ENCODE measurements at regions not wholly inside any gene's neighbourhood (a gene's known extent, or its start where the extent isn't known, plus 50 kb on each side); places are given as distances from the start of the nearest gene placed in this dataset.
"Not testable (repeated sequence)": the region's sequence is repeated elsewhere in the genome, so short reads cannot be mapped to it uniquely, and the experiment has no call there.

GRCh38 chr6:141946502-141946901 lies 186.2 kb upstream of the GJE1 start:
- intact Hi-C loops (cut with micrococcal nuclease; ENCODE audit: unreplicated experiment): no loop called here
- BruUV-seq (replicated peaks): no TSS peak

GRCh38 chr6:141938664-141939063 lies 194.1 kb upstream of the GJE1 start:
- ChIA-PET CTCF (no interaction called here), POLR2A (no interaction called here)
- no TSS peak for BruUV-seq (replicated peaks)
- no peaks in the 10 kb centered on the region for H3K9me3 ChIP-seq
- DNase-seq: no peak
- no peaks in the 10 kb centered on the region for H3K27me3 ChIP-seq (replicated peaks; ENCODE audit: control insufficient read depth, insufficient read depth, low read length)
- Mint-ChIP-seq H3K9me3 (ENCODE audit: unreplicated experiment) (no peaks in the 10 kb centered on the region), H3K4me1 (ENCODE audit: low read depth, unreplicated experiment) (no peaks in the 10 kb centered on the region), H3K4me3 (ENCODE audit: unreplicated experiment) (no peak overlapping the region), H3K27me3 (ENCODE audit: insufficient read depth, unreplicated experiment) (no peaks in the 10 kb centered on the region), H3K36me3 (ENCODE audit: insufficient read depth, unreplicated experiment) (no peaks in the 10 kb centered on the region), H3K27ac (ENCODE audit: unreplicated experiment) (no peak overlapping the region)
- TF ChIP-seq CTCF (IDR thresholded peaks at IDR 0.05; ENCODE audit: insufficient read depth in 1 of 2, low read depth in 1 of 2, low read length in 1 of 2, severe bottlenecking in 1 of 2, unreplicated experiment in 1 of 2): no peak
- intact Hi-C loops (cut with micrococcal nuclease; ENCODE audit: unreplicated experiment): no loop called here
- no peaks in the 10 kb centered on the region for H3K4me1 ChIP-seq
- H3K4me3 ChIP-seq (ENCODE audit: low read depth, low read length): no peak overlapping the region
- no peaks in the 10 kb centered on the region for H3K36me3 ChIP-seq (ENCODE audit: control insufficient read depth, insufficient read depth, low read length)

More at GRCh38 chr6:141946502-141946901, 186.2 kb upstream of the GJE1 start:
- peaks cover 2% of the 10 kb centered on the region for H3K27me3 Mint-ChIP-seq (ENCODE audit: insufficient read depth, unreplicated experiment)
- H3K9me3 ChIP-seq: no peaks in the 10 kb centered on the region
- ChIA-PET POLR2A (no interaction called here), CTCF (no interaction called here)
- no peaks in the 10 kb centered on the region for H3K4me1 Mint-ChIP-seq (ENCODE audit: low read depth, unreplicated experiment)
- H3K27me3 ChIP-seq (replicated peaks; ENCODE audit: control insufficient read depth, insufficient read depth, low read length): no peaks in the 10 kb centered on the region
- no peak overlapping the region for H3K4me3 ChIP-seq (ENCODE audit: low read depth, low read length)
- DNase-seq: no peak
- H3K4me3 Mint-ChIP-seq (ENCODE audit: unreplicated experiment): no peak overlapping the region
- no peak overlapping the region for H3K27ac Mint-ChIP-seq (ENCODE audit: unreplicated experiment)
- H3K4me1 ChIP-seq: no peaks in the 10 kb centered on the region
- H3K9me3 Mint-ChIP-seq (ENCODE audit: unreplicated experiment): peaks cover 5% of the 10 kb centered on the region
- TF ChIP-seq CTCF (IDR thresholded peaks at IDR 0.05; ENCODE audit: insufficient read depth in 1 of 2, low read depth in 1 of 2, low read length in 1 of 2, severe bottlenecking in 1 of 2, unreplicated experiment in 1 of 2): no peak
- no peaks in the 10 kb centered on the region for H3K36me3 ChIP-seq (ENCODE audit: control insufficient read depth, insufficient read depth, low read length)
- no peaks in the 10 kb centered on the region for H3K36me3 Mint-ChIP-seq (ENCODE audit: insufficient read depth, unreplicated experiment)

- no peaks in the 10 kb centered on the region for H3K27me3 Mint-ChIP-seq (ENCODE audit: insufficient read depth, unreplicated experiment)
- H3K36me3 ChIP-seq (ENCODE audit: control insufficient read depth, insufficient read depth, low read length): no peaks in the 10 kb centered on the region
- no peaks in the 10 kb centered on the region for H3K4me1 ChIP-seq
- H3K4me1 Mint-ChIP-seq (ENCODE audit: low read depth, unreplicated experiment): no peaks in the 10 kb centered on the region
- H3K4me3 Mint-ChIP-seq (ENCODE audit: unreplicated experiment): no peak overlapping the region
- no peaks in the 10 kb centered on the region for H3K27me3 ChIP-seq (replicated peaks; ENCODE audit: control insufficient read depth, insufficient read depth, low read length)
- no peak for TF ChIP-seq CTCF (IDR thresholded peaks at IDR 0.05; ENCODE audit: insufficient read depth in 1 of 2, low read depth in 1 of 2, low read length in 1 of 2, severe bottlenecking in 1 of 2, unreplicated experiment in 1 of 2)
- no peaks in the 10 kb centered on the region for H3K9me3 ChIP-seq
- ChIA-PET CTCF (no interaction called here), POLR2A (no interaction called here)
- intact Hi-C loops (cut with micrococcal nuclease; ENCODE audit: unreplicated experiment): no loop called here
- no peaks in the 10 kb centered on the region for H3K36me3 Mint-ChIP-seq (ENCODE audit: insufficient read depth, unreplicated experiment)
- H3K4me3 ChIP-seq (ENCODE audit: low read depth, low read length): no peak overlapping the region
- H3K27ac Mint-ChIP-seq (ENCODE audit: unreplicated experiment): no peak overlapping the region
- no TSS peak for BruUV-seq (replicated peaks)
- no peak for DNase-seq
- H3K9me3 Mint-ChIP-seq (ENCODE audit: unreplicated experiment): no peaks in the 10 kb centered on the region
Measured at GRCh38 chr6:141932685-141933084, 200.0 kb upstream of the GJE1 start.

- H3K27ac Mint-ChIP-seq (ENCODE audit: unreplicated experiment); H3K36me3 ChIP-seq (ENCODE audit: control insufficient read depth, insufficient read depth, low read length); intact Hi-C loops (cut with micrococcal nuclease; ENCODE audit: unreplicated experiment); H3K27me3 ChIP-seq (replicated peaks; ENCODE audit: control insufficient read depth, insufficient read depth, low read length); H3K4me3 ChIP-seq (ENCODE audit: low read depth, low read length); H3K4me1 ChIP-seq; H3K4me3 Mint-ChIP-seq (ENCODE audit: unreplicated experiment); POLR2A ChIA-PET; H3K9me3 ChIP-seq; CTCF ChIA-PET; H3K9me3 Mint-ChIP-seq (ENCODE audit: unreplicated experiment); H3K27me3 Mint-ChIP-seq (ENCODE audit: insufficient read depth, unreplicated experiment); H3K4me1 Mint-ChIP-seq (ENCODE audit: low read depth, unreplicated experiment); H3K36me3 Mint-ChIP-seq (ENCODE audit: insufficient read depth, unreplicated experiment); BruUV-seq (replicated peaks); DNase-seq: not testable (repeated sequence)
Measured at GRCh38 chr6:141926200-141926900, 206.4 kb upstream of the GJE1 start.
